ENCODE measurements at regions not wholly inside any gene's neighbourhood (a gene's known extent, or its start where the extent isn't known, plus 50 kb on each side); places are given as distances from the start of the nearest gene placed in this dataset.

- no peak for DNase-seq (ENCODE audit: low read depth)
- no peak overlapping the region for H3K4me3 ChIP-seq (ENCODE audit: low read length)
- TF ChIP-seq CTCF (IDR thresholded peaks at IDR 0.05; ENCODE audit: insufficient read depth, low read depth, low read length, missing control alignments), result no peak
Observed at GRCh38 chr11:104637662-104638170, 260.5 kb downstream of the CASP12 start.

GRCh38 chr11:104633226-104633625 is 265.0 kb downstream of the CASP12 start:
- no peak for TF ChIP-seq CTCF (IDR thresholded peaks at IDR 0.05; ENCODE audit: insufficient read depth, low read depth, low read length, missing control alignments)
- no peak for DNase-seq (ENCODE audit: low read depth)
- H3K4me3 ChIP-seq (ENCODE audit: low read length), result no peak overlapping the region

- DNase-seq (ENCODE audit: low read depth), result no peak
- no peak overlapping the region for H3K4me3 ChIP-seq (ENCODE audit: low read length)
- no peak for TF ChIP-seq CTCF (IDR thresholded peaks at IDR 0.05; ENCODE audit: insufficient read depth, low read depth, low read length, missing control alignments)
Observed at GRCh38 chr11:104630352-104630751, 267.9 kb downstream of the CASP12 start.

- no peak for TF ChIP-seq CTCF (IDR thresholded peaks at IDR 0.05; ENCODE audit: insufficient read depth, low read depth, low read length, missing control alignments)
- peak; percentile 6 for DNase-seq (ENCODE audit: low read depth)
- H3K4me3 ChIP-seq (ENCODE audit: low read length), result no peak overlapping the region
Observed at GRCh38 chr11:104625246-104625645, 273.0 kb downstream of the CASP12 start.

- TF ChIP-seq CTCF (IDR thresholded peaks at IDR 0.05; ENCODE audit: insufficient read depth, low read depth, low read length, missing control alignments), result no peak
- H3K4me3 ChIP-seq (ENCODE audit: low read length), result no peak overlapping the region
- DNase-seq (ENCODE audit: low read depth), result no peak
Observed at GRCh38 chr11:104624021-104624420, 274.2 kb downstream of the CASP12 start.

- no peak overlapping the region for H3K4me3 ChIP-seq (ENCODE audit: low read length)
- DNase-seq (ENCODE audit: low read depth), result peak; percentile 64
- no peak for TF ChIP-seq CTCF (IDR thresholded peaks at IDR 0.05; ENCODE audit: insufficient read depth, low read depth, low read length, missing control alignments)
Observed at GRCh38 chr11:104623518-104623917, 274.7 kb downstream of the CASP12 start.

GRCh38 chr11:104620991-104621390 is 277.3 kb downstream of the CASP12 start:
- TF ChIP-seq CTCF (IDR thresholded peaks at IDR 0.05; ENCODE audit: insufficient read depth, low read depth, low read length, missing control alignments), result no peak
- no peak for DNase-seq (ENCODE audit: low read depth)
- no peak overlapping the region for H3K4me3 ChIP-seq (ENCODE audit: low read length)
